ENCODE measurements at regions not wholly inside any gene's neighbourhood (a gene's known extent, or its start where the extent isn't known, plus 50 kb on each side); places are given as distances from the start of the nearest gene placed in this dataset.
"Not testable (repeated sequence)": the region's sequence is repeated elsewhere in the genome, so short reads cannot be mapped to it uniquely, and the experiment has no call there.

DNA sequence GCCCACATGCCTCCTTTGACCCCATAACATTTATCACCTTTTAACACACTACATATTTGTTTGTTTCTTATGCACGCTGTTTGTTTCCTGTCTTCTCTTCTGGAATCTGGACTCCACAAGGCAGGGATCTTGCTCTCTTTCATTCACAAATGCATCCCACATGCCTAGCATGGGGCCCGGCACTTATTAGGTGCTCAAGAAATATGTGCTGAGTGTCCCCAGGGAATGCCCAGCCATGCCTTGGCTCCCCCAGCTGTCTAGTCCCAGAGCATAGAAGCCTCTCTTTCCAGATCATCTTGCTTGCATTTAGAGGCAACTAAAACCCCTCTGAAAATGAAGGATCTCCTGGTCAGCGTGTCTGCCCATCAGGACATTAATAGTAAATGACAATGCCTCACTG is 283.7 kb downstream of the CBLN1 start:
- DNase-seq (ENCODE audit: low spot score) = no peak

DNA sequence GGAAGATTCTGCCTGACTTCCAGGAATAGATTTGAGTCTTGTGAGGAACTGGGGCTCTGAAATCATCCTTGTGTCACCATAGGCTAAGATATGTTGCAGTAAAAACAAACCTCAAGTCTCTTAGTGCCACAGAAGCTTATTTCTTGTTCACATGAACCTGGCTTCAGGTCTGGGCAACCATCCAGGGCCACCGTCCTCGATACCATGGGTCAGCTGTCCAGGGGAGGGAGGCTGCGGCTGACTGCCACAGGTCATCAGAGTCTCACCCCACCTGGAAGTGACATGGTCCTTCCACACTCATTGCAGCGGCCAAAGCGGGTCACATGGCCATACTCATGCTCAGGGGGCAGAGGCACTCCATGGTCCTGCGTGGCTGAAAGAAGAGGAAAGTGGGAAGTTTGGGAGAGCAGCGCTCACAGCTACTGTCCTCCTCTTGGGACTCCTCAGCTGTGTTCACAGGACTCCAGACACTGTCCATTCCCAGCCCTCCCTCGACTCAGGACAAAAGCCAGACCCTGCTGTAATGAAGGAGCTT is 284.5 kb downstream of the CBLN1 start:
- DNase-seq (ENCODE audit: low spot score) = no peak

- DNase-seq (ENCODE audit: low spot score) = no peak
Observed at GRCh38 chr16:48978501-48978900, 303.1 kb downstream of the CBLN1 start.

GRCh38 chr16:48972236-48972635 is 309.4 kb downstream of the CBLN1 start:
- DNase-seq (ENCODE audit: low spot score) = no peak

DNA sequence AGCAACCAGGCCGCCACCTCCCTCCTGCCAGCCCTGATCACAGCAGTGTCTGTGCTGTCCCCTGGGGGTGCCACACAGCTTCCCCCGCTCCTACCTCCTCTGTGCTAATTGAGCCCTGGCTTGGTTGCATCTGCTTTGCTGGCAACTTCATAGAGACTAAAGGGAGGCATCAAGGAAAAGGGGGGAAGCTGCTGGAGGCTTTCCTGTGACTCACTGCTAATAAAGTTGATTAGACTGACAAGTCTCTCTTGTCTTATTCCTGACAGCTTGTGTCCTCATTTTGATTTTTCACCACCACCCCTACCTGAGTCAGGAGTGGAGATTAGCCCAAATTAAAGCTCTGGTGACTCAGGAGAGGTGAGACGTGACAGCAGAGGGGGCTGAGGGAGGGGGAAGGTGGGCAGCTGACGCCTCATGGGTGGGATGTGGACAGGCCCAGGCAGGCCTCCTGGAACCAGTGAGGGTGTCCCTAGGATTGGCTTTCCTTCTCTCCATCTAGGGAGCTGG is 310.0 kb downstream of the CBLN1 start:
- DNase-seq (ENCODE audit: low spot score) = no peak

DNA sequence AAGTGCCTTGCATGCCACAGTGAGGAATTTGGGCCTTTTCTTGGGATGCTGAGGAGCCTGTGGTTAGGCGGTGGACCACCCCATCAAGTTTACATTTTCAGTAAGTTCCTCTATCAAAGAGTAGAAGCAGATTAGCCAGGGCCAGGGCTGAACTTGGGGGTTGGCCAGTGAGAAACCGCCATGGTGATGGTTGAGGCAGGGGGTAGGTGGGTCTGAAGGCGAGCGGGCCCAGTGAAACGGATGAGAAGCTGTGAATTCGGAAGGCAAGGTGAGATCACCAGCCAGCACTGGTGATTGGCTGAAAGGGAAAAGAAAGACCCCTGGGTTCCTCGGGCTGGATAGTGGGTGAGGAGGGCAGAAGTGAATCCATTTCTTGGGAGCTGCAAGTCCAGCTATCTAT is 311.4 kb downstream of the CBLN1 start:
- no peak for DNase-seq (ENCODE audit: low spot score)

DNA sequence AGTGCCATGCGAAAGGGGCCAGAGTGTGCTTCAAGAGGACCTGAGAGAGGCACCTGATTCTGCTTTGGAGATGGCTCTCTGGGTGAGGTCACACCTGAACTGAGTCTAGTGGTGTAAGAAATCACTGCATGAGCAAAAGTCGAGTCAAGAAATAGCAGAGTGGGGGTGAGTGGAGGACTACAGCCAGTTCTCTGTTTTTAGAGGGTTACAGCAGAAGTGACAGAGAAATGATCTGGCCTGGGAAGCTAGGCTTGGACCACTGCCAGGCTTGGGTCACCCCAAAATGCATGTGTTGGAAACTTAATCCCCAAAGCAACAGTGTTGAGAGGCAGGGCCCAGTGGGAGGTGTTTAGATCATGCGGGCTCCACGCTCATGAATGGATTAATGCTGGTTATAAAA is 312.0 kb downstream of the CBLN1 start:
- no peak for DNase-seq (ENCODE audit: low spot score)

- DNase-seq (ENCODE audit: low spot score) = no peak
Observed at GRCh38 chr16:48965386-48965785, 316.3 kb downstream of the CBLN1 start.

DNA sequence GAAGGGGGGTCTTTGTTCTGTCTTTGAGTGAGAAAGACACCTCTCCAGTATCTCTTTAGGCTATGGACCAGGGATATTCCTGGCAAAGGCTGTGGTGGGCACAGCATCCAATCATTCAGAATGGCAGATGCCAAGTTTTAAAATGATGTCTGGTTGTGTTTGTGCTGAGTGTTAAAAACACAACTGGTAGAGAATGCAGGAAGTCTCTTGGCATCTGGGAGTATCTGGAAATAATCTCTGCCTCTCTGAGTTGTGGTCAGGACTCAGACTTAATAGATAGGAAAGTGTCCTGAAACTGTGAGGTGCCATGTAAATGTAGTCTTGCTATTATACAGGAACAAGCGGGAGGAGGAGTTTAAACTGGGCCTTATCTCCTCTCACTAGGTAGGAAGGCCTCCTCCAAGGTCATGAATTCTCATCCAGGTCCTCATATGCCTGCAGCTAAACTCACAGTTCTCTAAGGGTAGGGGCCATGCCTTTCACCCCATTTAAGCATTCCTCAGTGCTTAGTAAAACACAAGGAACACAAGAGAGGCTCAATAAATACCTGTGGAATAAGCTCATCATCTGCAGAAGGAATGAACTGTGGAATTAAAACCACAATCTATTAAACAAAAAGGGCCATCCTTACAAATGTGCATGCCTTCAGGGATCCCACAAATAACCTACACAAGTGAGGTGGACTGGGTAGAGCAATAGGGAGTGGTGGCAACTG is 317.6 kb downstream of the CBLN1 start:
- no peak for DNase-seq (ENCODE audit: low spot score)

DNA sequence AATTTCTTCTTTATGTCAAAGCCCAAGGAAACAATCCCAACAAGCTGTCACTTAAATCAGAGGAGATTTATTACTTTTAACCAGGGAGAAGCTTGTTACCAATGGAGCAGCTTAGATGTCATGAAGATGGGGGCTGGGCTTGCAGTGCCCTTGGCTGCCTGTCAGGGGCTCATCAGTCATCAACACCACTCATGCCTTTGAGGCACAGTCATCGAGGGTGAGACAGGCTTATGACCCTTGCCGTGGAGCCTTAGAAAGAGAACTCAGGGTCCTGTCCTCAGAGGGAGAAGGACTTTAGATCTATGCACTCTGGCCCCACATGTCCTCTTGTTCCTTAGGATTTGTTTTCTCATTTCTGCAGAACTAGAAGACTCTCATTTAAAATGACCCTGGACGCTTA is 318.3 kb downstream of the CBLN1 start:
- DNase-seq (ENCODE audit: low spot score) = no peak

DNA sequence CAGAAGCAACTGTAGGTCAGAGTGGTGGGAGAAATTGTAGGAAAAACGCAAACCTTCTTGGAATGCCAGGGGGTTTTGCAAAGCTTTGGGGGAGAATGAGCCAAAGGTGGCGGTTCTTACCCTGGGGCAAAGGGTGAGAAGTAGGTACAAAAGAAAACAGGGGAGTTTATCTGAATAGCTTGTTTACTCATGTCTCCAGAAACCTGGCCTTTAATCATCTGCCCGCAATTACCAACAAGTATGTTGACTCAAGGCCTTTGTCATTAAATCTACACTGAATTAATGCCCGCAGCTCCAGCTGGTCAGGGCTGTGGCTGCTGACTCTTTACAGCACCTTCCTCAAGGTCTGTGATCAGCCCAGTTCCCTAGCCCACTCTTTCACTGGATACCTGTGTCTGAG is 320.1 kb downstream of the CBLN1 start:
- DNase-seq (ENCODE audit: low spot score) = no peak

DNA sequence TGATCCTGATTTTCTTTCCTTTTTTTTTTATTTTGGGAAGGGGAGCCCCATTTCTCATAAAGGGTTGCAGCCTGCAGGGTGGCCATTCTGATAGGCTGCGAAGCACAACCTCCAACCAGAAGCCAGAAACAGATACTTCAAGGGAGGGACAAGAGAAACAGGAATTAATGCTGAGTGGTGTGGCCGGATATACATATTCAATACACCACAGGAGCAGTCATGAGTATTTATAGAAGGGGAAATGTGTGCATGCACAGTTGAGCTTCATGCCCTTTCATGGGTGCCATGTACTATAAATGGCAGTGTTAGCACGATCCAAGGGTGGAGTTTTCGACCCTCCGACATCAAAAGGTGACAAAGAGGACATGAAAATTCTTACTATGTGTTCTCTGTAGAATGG is 320.8 kb downstream of the CBLN1 start:
- DNase-seq (ENCODE audit: low spot score) = no peak

- DNase-seq (ENCODE audit: low spot score) = no peak
Observed at GRCh38 chr16:48959747-48960146, 321.9 kb downstream of the CBLN1 start.

DNA sequence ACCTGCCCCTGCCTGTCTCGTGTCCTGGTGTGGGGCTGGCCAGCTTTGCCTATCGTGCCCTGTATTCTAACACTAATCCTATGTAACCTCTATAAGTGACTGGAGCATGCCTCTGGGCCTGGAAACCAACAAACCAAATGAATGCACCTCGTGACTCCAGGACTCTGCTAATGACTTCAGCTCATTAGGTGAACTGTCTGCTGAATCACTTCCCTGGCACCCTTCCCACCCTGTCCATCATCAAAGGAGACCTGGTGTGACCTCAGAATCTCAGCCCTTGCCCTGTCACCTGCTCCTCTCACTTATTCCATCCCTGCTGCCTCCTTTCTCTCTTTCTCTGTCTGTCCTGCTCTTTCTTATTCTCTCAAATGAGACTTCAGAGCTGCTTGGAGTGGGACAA is 322.4 kb downstream of the CBLN1 start:
- no peak for DNase-seq (ENCODE audit: low spot score)

DNA sequence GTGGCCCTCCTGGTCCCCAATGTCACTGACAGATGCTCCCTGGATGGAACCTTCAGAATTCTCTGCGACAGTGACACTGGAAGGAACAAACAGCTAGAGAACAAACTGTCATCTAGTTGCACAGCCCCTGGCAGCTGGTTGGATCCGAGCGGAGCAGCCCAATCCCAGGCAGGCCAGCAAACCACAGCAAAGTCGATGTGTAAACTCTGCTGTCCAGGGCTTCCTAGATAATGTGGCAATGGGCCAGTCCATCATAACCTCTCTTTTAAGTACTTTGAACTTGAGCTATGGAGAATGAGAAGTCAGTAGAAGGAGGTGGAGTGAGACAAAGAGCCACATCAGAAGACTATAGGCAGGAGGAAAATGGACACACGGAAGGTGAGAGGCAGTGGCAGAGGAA is 323.0 kb downstream of the CBLN1 start:
- no peak for DNase-seq (ENCODE audit: low spot score)

DNA sequence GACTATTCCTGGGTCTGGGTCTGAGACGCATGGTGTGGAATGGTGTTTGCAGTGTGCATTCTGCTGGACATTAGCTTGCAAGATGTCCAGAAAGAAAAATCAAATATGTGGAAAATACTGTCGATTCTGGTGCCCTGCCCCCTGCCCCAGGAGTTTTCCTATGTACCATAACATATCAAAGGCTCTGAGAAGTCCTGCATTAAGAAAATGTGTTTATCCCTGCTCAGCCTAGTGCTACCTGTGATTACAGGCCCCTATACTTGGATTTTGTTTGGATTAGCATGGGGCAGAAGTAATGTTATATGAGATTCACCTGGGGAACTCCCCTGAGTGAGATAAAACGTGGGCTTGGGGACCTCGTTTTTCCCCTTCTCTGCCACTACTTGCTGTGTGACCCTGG is 325.0 kb downstream of the CBLN1 start:
- DNase-seq (ENCODE audit: low spot score) = no peak

GRCh38 chr16:48955837-48956236 is 325.8 kb downstream of the CBLN1 start:
- DNase-seq (ENCODE audit: low spot score) = no peak

- DNase-seq (ENCODE audit: low spot score) = not testable (repeated sequence)
Observed at GRCh38 chr16:48951621-48952125, 330.0 kb downstream of the CBLN1 start.

GRCh38 chr16:48950184-48950583 is 331.5 kb downstream of the CBLN1 start:
- no peak for DNase-seq (ENCODE audit: low spot score)

- DNase-seq (ENCODE audit: low spot score) = no peak
Observed at GRCh38 chr16:48949636-48950035, 332.0 kb downstream of the CBLN1 start.

- no peak for DNase-seq (ENCODE audit: low spot score)
Observed at GRCh38 chr16:48948911-48949310, 332.7 kb downstream of the CBLN1 start.

GRCh38 chr16:48947371-48947713 is 334.3 kb downstream of the CBLN1 start:
- no peak for DNase-seq (ENCODE audit: low spot score)

- DNase-seq (ENCODE audit: low spot score) = no peak
Observed at GRCh38 chr16:48946686-48947370, 334.8 kb downstream of the CBLN1 start.
